GM12872 (cell line): ENCODE measurements at regions not wholly inside any gene's neighbourhood (a gene's known extent, or its start where the extent isn't known, plus 50 kb on each side); places are given as distances from the start of the nearest gene placed in this dataset.
A peak's percentile ranks its signal among the peaks of the same experiment; 100 is the strongest.

Experiments used
- CTCF ChIP-seq: IDR thresholded peaks from 3 replicates; pipeline ENCODE4 v1.5.1; 2011; ENCODE audit warnings: low read depth, mild to moderate bottlenecking, low read length, moderate library complexity; ENCODE audit not compliant: insufficient read depth

GRCh38 chr3:632571-633170 is 436.1 kb downstream of the CHL1 start:
- peak; percentile 79 for TF ChIP-seq CTCF

- no peak for TF ChIP-seq CTCF
These were observed 437.9 kb downstream of the CHL1 start for GRCh38 chr3:634511-634910.

GRCh38 chr3:635393-635792 is 438.8 kb downstream of the CHL1 start:
- TF ChIP-seq CTCF = no peak

GRCh38 chr3:643376-643775 is 446.8 kb downstream of the CHL1 start:
- no peak for TF ChIP-seq CTCF

GRCh38 chr3:655824-656223 is 437.0 kb upstream of the CNTN6 start:
- TF ChIP-seq CTCF = no peak

GRCh38 chr3:661356-661755 is 431.5 kb upstream of the CNTN6 start:
- no peak for TF ChIP-seq CTCF

GRCh38 chr3:674116-674515 is 418.7 kb upstream of the CNTN6 start:
- no peak for TF ChIP-seq CTCF
